GM12878 (cell line): ENCODE measurements at regions not wholly inside any gene's neighbourhood (a gene's known extent, or its start where the extent isn't known, plus 50 kb on each side); places are given as distances from the start of the nearest gene placed in this dataset.

ENCODE experiments used
- ATAC-seq: fragments of 200-7000 bp; cut with Tn5 transposase; 3 replicates; pipeline ENCODE4 v1.9.1; 2020; ENCODE audit warnings: mild to moderate bottlenecking, moderate library complexity
- BruUV-seq: library from RNA; stranded (reverse); fragments of 400-500 nt; replicated peaks from 2 replicates; lab custom pipeline; 2021; lab: Mats Ljungman, UMichigan
- CTCF ChIA-PET: fragments of 300-600 bp; sonication (Branson Sonifier 250); formaldehyde crosslinking; extraction: SDS; loops from one replicate; lab custom pipeline; 2021; ENCODE audit warnings: inconsistent platforms; lab: Yijun Ruan, JAX
- POLR2A ChIA-PET: fragments of 350-600 bp; formaldehyde crosslinking; extraction: SDS; loops from one replicate; lab custom pipeline; 2021; ENCODE audit warnings: inconsistent platforms; lab: Charles Lee
- RAD21 ChIA-PET: fragments of 300-600 bp; sonication (Branson Sonifier 250); formaldehyde crosslinking; loops from one replicate; lab custom pipeline; 2023; ENCODE audit warnings: antibody characterized with exemption; ENCODE audit not compliant: unreplicated experiment; lab: Charles Lee
- SMC1A ChIA-PET: fragments of 300-600 bp; sonication (Branson Sonifier 250); formaldehyde crosslinking; loops from one replicate; lab custom pipeline; 2023; ENCODE audit not compliant: unreplicated experiment, uncharacterized antibody; lab: Charles Lee
- DNase-seq: peaks from one replicate; pipeline ENCODE4 v3.0.0-alpha.2; 2011; ENCODE audit warnings: low read depth, low spot score
- FAIRE-seq: peaks from 3 replicates; lab custom pipeline; 2011; peaks lifted over from hg19 to GRCh38; lab: Jason Lieb, UNC
- H2AFZ ChIP-seq: 2 replicates; pipeline ENCODE4 v1.6.0; 2011; ENCODE audit warnings: low read depth, low read length, control low read depth; ENCODE audit not compliant: control insufficient read depth
- H3K27ac ChIP-seq: 2 replicates; pipeline ENCODE4 v1.5.1; 2011; ENCODE audit warnings: control low read depth; ENCODE audit not compliant: control insufficient read depth, insufficient read depth
- H3K27me3 ChIP-seq, 2 experiments: replicated peaks in 1 of 2; 2 replicates each; pipeline versions ENCODE4 v1.6.0 to v1.6.1; 2011; ENCODE audit warnings: low read length in 1 of 2; ENCODE audit not compliant: control insufficient read depth in 2 of 2, insufficient read depth in 2 of 2
- H3K36me3 ChIP-seq, 2 experiments: 2 replicates each; pipeline ENCODE4 v1.5.1; 2011; ENCODE audit warnings: low read length in 1 of 2; ENCODE audit not compliant: control insufficient read depth in 2 of 2, insufficient read depth in 2 of 2
- H3K4me1 ChIP-seq: 2 replicates; pipeline ENCODE4 v1.6.1; 2011; ENCODE audit warnings: mild to moderate bottlenecking, low read length, moderate library complexity, mixed read lengths; ENCODE audit not compliant: control insufficient read depth, insufficient read depth
- H3K4me2 ChIP-seq: 2 replicates; pipeline ENCODE4 v1.6.0; 2011; ENCODE audit warnings: control low read depth; ENCODE audit not compliant: control insufficient read depth, insufficient read depth
- H3K4me3 ChIP-seq: fragments of 200-600 bp; sonication (generic); 2 replicates; pipeline ENCODE4 v1.5.1; 2016
- H3K79me2 ChIP-seq: 2 replicates; pipeline ENCODE4 v1.6.0; 2011; ENCODE audit warnings: low read length; ENCODE audit not compliant: control insufficient read depth, insufficient read depth
- H3K9ac ChIP-seq: 2 replicates; pipeline ENCODE4 v1.8.0; 2011; ENCODE audit warnings: low read length, control low read depth, mixed read lengths; ENCODE audit not compliant: control insufficient read depth, insufficient read depth
- H3K9me3 ChIP-seq: replicated peaks from 3 replicates; pipeline ENCODE4 v1.5.1; 2011; ENCODE audit warnings: mild to moderate bottlenecking, low read length; ENCODE audit not compliant: control insufficient read depth, insufficient read depth
- H4K20me1 ChIP-seq: 2 replicates; pipeline ENCODE4 v1.6.0; 2011; ENCODE audit not compliant: control insufficient read depth, insufficient read depth
- ATF7 ChIP-seq: fragments of 450-650 bp; IDR thresholded peaks from 2 replicates; pipeline ENCODE4 v1.6.1; 2016; ENCODE audit warnings: low read depth, mild to moderate bottlenecking
- CBFB ChIP-seq: IDR thresholded peaks from 2 replicates; pipeline ENCODE4 v1.6.1; 2016; ENCODE audit warnings: antibody characterized with exemption, low read depth
- CBX5 ChIP-seq: sonication (generic); IDR thresholded peaks from 2 replicates; pipeline ENCODE4 v1.6.1; 2016; ENCODE audit warnings: low read depth, moderate library complexity, mild to moderate bottlenecking, inconsistent platforms
- CREB1 ChIP-seq: IDR thresholded peaks from 2 replicates; pipeline ENCODE4 v1.6.1; 2012; ENCODE audit warnings: low read depth, mild to moderate bottlenecking, inconsistent platforms
- DPF2 ChIP-seq: fragments of 450-650 bp; IDR thresholded peaks from 2 replicates; pipeline ENCODE4 v1.6.1; 2017; ENCODE audit warnings: mild to moderate bottlenecking
- EGR1 ChIP-seq, 2 experiments: IDR thresholded peaks; 1 replicate in 1 of 2; 2 replicates in 1 of 2; pipeline ENCODE4 v1.6.1; 2011 to 2012; ENCODE audit warnings: low read depth in 2 of 2, low read length in 2 of 2, borderline replicate concordance in 1 of 2, mild to moderate bottlenecking in 1 of 2, moderate library complexity in 1 of 2
- ETV6 ChIP-seq, 2 experiments: fragments of 450-650 bp in 1 of 2; IDR thresholded peaks in 1 of 2; conservative IDR thresholded peaks in 1 of 2; 2 replicates each; pipeline ENCODE4 v1.6.1; 2014; ENCODE audit warnings: antibody characterized with exemption in 1 of 2, borderline replicate concordance in 1 of 2, low read depth in 1 of 2, mild to moderate bottlenecking in 1 of 2, moderate library complexity in 1 of 2
- LARP7 ChIP-seq: fragments of 450-650 bp; IDR thresholded peaks from 2 replicates; pipeline ENCODE4 v1.6.1; 2017; ENCODE audit warnings: mild to moderate bottlenecking
- NFIC ChIP-seq: IDR thresholded peaks from 2 replicates; pipeline ENCODE4 v1.6.1; 2012; ENCODE audit warnings: low read depth, mild to moderate bottlenecking, inconsistent platforms, low read length, moderate library complexity
- PML ChIP-seq: IDR thresholded peaks from 2 replicates; pipeline ENCODE4 v1.6.1; 2012; ENCODE audit warnings: low read length, inconsistent platforms
- RAD51 ChIP-seq: fragments of 450-650 bp; IDR thresholded peaks from 2 replicates; pipeline ENCODE4 v1.6.1; 2016; ENCODE audit warnings: moderate library complexity, mild to moderate bottlenecking, inconsistent platforms
- RCOR1 ChIP-seq: conservative IDR thresholded peaks from 2 replicates; pipeline ENCODE4 v1.6.1; 2012; ENCODE audit warnings: low read depth, low read length, improper control_type of control experiment
- RFX5 ChIP-seq: IDR thresholded peaks from 2 replicates; pipeline ENCODE4 v1.6.1; 2011; ENCODE audit warnings: low read depth, low read length, improper control_type of control experiment
- SIX5 ChIP-seq: IDR thresholded peaks from 2 replicates; pipeline ENCODE4 v1.6.1; 2011; ENCODE audit warnings: mild to moderate bottlenecking, low read depth, low read length, moderate library complexity; ENCODE audit not compliant: severe bottlenecking
- TAF1 ChIP-seq: IDR thresholded peaks from 2 replicates; pipeline ENCODE4 v1.6.1; 2011; ENCODE audit warnings: mild to moderate bottlenecking, low read depth, low read length, borderline replicate concordance
- WRNIP1 ChIP-seq: IDR thresholded peaks from 2 replicates; pipeline ENCODE4 v1.6.1; 2011; ENCODE audit warnings: low read depth, low read length, improper control_type of control experiment, borderline replicate concordance
- YY1 ChIP-seq: IDR thresholded peaks from 2 replicates; pipeline ENCODE4 v1.6.1; 2011; ENCODE audit warnings: low read depth, mild to moderate bottlenecking, low read length
- ZNF207 ChIP-seq: fragments of 450-650 bp; IDR thresholded peaks from 2 replicates; pipeline ENCODE4 v1.6.1; 2014; ENCODE audit warnings: antibody characterized with exemption, mild to moderate bottlenecking, borderline replicate concordance
- ZNF384 ChIP-seq: IDR thresholded peaks from 2 replicates; pipeline ENCODE4 v1.6.1; 2012; ENCODE audit warnings: low read depth, mild to moderate bottlenecking, low read length, improper control_type of control experiment, borderline replicate concordance
- ZZZ3 ChIP-seq: IDR thresholded peaks from 2 replicates; pipeline ENCODE4 v1.6.1; 2011; ENCODE audit warnings: low read depth; ENCODE audit not compliant: control insufficient read depth, insufficient read length
- WGBS: methylation state at CpG from one replicate; pipeline ENCODE4 v1.1.6; 2016; ENCODE audit warnings: low lambda C conversion rate; ENCODE audit not compliant: insufficient replicate concordance, insufficient coverage; ENCODE audit errors: missing lambda C conversion rate; 5-methylcytosine and 5-hydroxymethylcytosine counted together
- in situ Hi-C: fragments of 300-500 bp; cut with MboI; formaldehyde crosslinking; loops from 9 replicates; pipeline ENCODE4 v1.14.3; 2018; ENCODE audit warnings: mixed read lengths
- intact Hi-C: fragments of 100-400 bp; cut with micrococcal nuclease; formaldehyde crosslinking; loops from one replicate; pipeline ENCODE4 v1.14.2; 2022; ENCODE audit not compliant: unreplicated experiment
- TF ChIP-seq, protein P1 (sequence below): fragments of 450-650 bp; IDR thresholded peaks from 2 replicates; pipeline ENCODE4 v1.6.1; 2017; ENCODE audit warnings: low read depth, mild to moderate bottlenecking, moderate library complexity

- no peaks in the 10 kb centered on the region for H3K9me3 ChIP-seq
- POLR2A ChIA-PET = no interaction called here
- intact Hi-C loops = no loop called here
- CTCF ChIA-PET = no interaction called here
- no peak for TF ChIP-seq RCOR1
- TF ChIP-seq RAD51 = no peak
- no peak for TF ChIP-seq ZNF207
- TF ChIP-seq ETV6 (conservative IDR thresholded peaks at IDR 0.05 in 1 of 2, IDR thresholded peaks at IDR 0.05 in 1 of 2; ENCODE audit: borderline replicate concordance in 1 of 2, low read depth in 1 of 2) = no peak
- TF ChIP-seq, protein P1, sequence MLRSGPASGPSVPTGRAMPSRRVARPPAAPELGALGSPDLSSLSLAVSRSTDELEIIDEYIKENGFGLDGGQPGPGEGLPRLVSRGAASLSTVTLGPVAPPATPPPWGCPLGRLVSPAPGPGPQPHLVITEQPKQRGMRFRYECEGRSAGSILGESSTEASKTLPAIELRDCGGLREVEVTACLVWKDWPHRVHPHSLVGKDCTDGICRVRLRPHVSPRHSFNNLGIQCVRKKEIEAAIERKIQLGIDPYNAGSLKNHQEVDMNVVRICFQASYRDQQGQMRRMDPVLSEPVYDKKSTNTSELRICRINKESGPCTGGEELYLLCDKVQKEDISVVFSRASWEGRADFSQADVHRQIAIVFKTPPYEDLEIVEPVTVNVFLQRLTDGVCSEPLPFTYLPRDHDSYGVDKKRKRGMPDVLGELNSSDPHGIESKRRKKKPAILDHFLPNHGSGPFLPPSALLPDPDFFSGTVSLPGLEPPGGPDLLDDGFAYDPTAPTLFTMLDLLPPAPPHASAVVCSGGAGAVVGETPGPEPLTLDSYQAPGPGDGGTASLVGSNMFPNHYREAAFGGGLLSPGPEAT = no peak
- in situ Hi-C loops = no loop called here
- no peaks in the 10 kb centered on the region for H3K36me3 ChIP-seq
- no peaks in the 10 kb centered on the region for H4K20me1 ChIP-seq
- no peak overlapping the region for H3K4me2 ChIP-seq
- RAD21 ChIA-PET = no interaction called here
- H2AFZ ChIP-seq = no peak overlapping the region
- ATAC-seq (no peak), FAIRE-seq (no peak), DNase-seq (no peak)
- BruUV-seq = no TSS peak
- no peaks in the 10 kb centered on the region for H3K4me1 ChIP-seq
- no peak overlapping the region for H3K27ac ChIP-seq
- no peak overlapping the region for H3K9ac ChIP-seq
- WGBS = 6% methylated on average over 7 of the region's 7 CpGs
- SMC1A ChIA-PET = no interaction called here
- H3K27me3 ChIP-seq = no peaks in the 10 kb centered on the region
- H3K4me3 ChIP-seq = no peak overlapping the region
- H3K79me2 ChIP-seq = no peaks in the 10 kb centered on the region
These were observed 172.8 kb upstream of the CXCL12 start for GRCh38 chr10:44557596-44558191.

DNA sequence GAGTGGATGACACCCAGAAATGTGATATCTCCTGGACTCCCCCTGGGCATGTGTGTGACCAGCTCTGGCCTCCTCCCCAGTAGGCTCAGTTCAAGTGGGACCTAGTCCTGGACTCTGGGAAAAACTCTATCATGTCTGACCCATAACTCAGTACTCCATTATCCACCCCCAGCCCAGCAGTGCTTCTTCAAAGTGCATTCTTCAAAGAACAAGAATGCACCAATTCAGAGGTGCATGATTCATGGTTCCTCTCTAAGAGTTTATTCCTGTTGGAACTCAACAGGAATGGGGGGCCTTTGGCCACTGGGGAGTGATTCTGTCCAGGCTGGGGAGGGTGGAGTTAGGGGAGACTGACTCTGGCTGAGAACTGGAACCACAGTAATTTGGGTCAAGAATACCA, 173.6 kb upstream of the CXCL12 start:
- in situ Hi-C loops = no loop called here
- H3K4me1 ChIP-seq = no peaks in the 10 kb centered on the region
- ATAC-seq (no peak), DNase-seq (no peak), FAIRE-seq (no peak)
- no peak overlapping the region for H3K4me3 ChIP-seq
- no peaks in the 10 kb centered on the region for H3K9me3 ChIP-seq
- H2AFZ ChIP-seq = no peak overlapping the region
- ChIA-PET SMC1A (no interaction called here), RAD21 (no interaction called here), CTCF (no interaction called here), POLR2A (no interaction called here)
- no peaks in the 10 kb centered on the region for H3K27me3 ChIP-seq
- H3K27ac ChIP-seq = no peak overlapping the region
- intact Hi-C loops = no loop called here
- H3K79me2 ChIP-seq = no peaks in the 10 kb centered on the region
- H3K36me3 ChIP-seq = no peaks in the 10 kb centered on the region
- H4K20me1 ChIP-seq = no peaks in the 10 kb centered on the region
- no TSS peak for BruUV-seq
- H3K4me2 ChIP-seq = no peak overlapping the region
- H3K9ac ChIP-seq = no peak overlapping the region
- no peak for TF ChIP-seq WRNIP1
- no peak for TF ChIP-seq YY1
- TF ChIP-seq EGR1 (IDR thresholded peaks at IDR 0.05; ENCODE audit: borderline replicate concordance in 1 of 2, low read depth in 2 of 2, low read length in 2 of 2) = no peak
- no peak for TF ChIP-seq DPF2
- TF ChIP-seq CREB1 = no peak
- no peak for TF ChIP-seq LARP7
- TF ChIP-seq CBX5 = no peak
- no peak for TF ChIP-seq ZZZ3
- TF ChIP-seq NFIC = no peak
- TF ChIP-seq RFX5 = no peak
- no peak for TF ChIP-seq PML
- TF ChIP-seq SIX5 = no peak
- no peak for TF ChIP-seq CBFB
- no peak for TF ChIP-seq ZNF384
- no peak for TF ChIP-seq ATF7
- TF ChIP-seq TAF1 = no peak
